OCI-LY1 (cell line): ENCODE measurements at regions not wholly inside any gene's neighbourhood (a gene's known extent, or its start where the extent isn't known, plus 50 kb on each side); places are given as distances from the start of the nearest gene placed in this dataset.

Experiments used
- H2AFZ ChIP-seq: fragments of 200-600 bp; sonication (generic), shearing (Covaris generic); 2 replicates; pipeline ENCODE4 v1.6.0; 2014; ENCODE audit warnings: antibody characterized with exemption, mild to moderate bottlenecking, low read length
- H3F3A ChIP-seq: fragments of 200-600 bp; sonication (generic), shearing (Covaris generic); 2 replicates; pipeline ENCODE4 v1.6.0; 2014; ENCODE audit warnings: mild to moderate bottlenecking, antibody characterized with exemption, low read length, moderate library complexity; ENCODE audit not compliant: insufficient read depth
- H3K27ac ChIP-seq: fragments of 200-600 bp; sonication (generic); 2 replicates; pipeline ENCODE4 v1.5.1; 2014; ENCODE audit warnings: low read length, mixed run types, mild to moderate bottlenecking, low read depth; ENCODE audit not compliant: poor library complexity, severe bottlenecking
- H3K27me3 ChIP-seq: fragments of 200-600 bp; sonication (generic); 2 replicates; pipeline ENCODE4 v1.6.0; 2014; ENCODE audit warnings: antibody characterized with exemption, mild to moderate bottlenecking, low read length, moderate library complexity; ENCODE audit not compliant: insufficient read depth
- H3K36me3 ChIP-seq: fragments of 200-600 bp; sonication (generic); 2 replicates; pipeline ENCODE4 v1.6.1; 2014; ENCODE audit warnings: mild to moderate bottlenecking, antibody characterized with exemption, low read length, moderate library complexity, mixed read lengths; ENCODE audit not compliant: insufficient read depth
- H3K4me1 ChIP-seq: fragments of 200-600 bp; sonication (generic); 2 replicates; pipeline ENCODE4 v1.5.1; 2014; ENCODE audit warnings: mild to moderate bottlenecking, low read length, moderate library complexity; ENCODE audit not compliant: insufficient read depth, severe bottlenecking
- H3K4me2 ChIP-seq: fragments of 200-600 bp; sonication (generic), shearing (Covaris generic); 2 replicates; pipeline ENCODE4 v1.6.1; 2014; ENCODE audit warnings: low read length
- H3K4me3 ChIP-seq: fragments of 200-600 bp; sonication (generic); 2 replicates; pipeline ENCODE4 v1.5.1; 2014; ENCODE audit warnings: low read length, low read depth, mild to moderate bottlenecking, mixed read lengths; ENCODE audit not compliant: poor library complexity, severe bottlenecking
- H3K79me2 ChIP-seq: fragments of 200-600 bp; shearing (Covaris generic); 2 replicates; pipeline ENCODE4 v1.6.1; 2016; ENCODE audit warnings: mixed run types, low read length, mixed read lengths; ENCODE audit not compliant: insufficient read depth
- H3K9ac ChIP-seq: fragments of 200-600 bp; sonication (generic), shearing (Covaris generic); 2 replicates; pipeline ENCODE4 v1.6.1; 2014; ENCODE audit warnings: mild to moderate bottlenecking, low read length, mixed read lengths
- H3K9me2 ChIP-seq: fragments of 200-600 bp; sonication (generic), shearing (Covaris generic); 2 replicates; pipeline ENCODE4 v1.6.1; 2014; ENCODE audit warnings: low read depth, mild to moderate bottlenecking, low read length, mixed read lengths
- H3K9me3 ChIP-seq: fragments of 200-600 bp; shearing (Covaris generic); 2 replicates; pipeline ENCODE4 v1.6.1; 2014; ENCODE audit warnings: low read length, mixed read lengths
- H4K20me1 ChIP-seq: fragments of 200-600 bp; sonication (generic), shearing (Covaris generic); 2 replicates; pipeline ENCODE4 v1.6.0; 2016; ENCODE audit warnings: mild to moderate bottlenecking, low read length; ENCODE audit not compliant: insufficient read depth
- EZH2 ChIP-seq: fragments of 200-600 bp; sonication (generic), shearing (Covaris generic); IDR thresholded peaks from 2 replicates; pipeline ENCODE4 v1.8.0; 2017; ENCODE audit warnings: borderline replicate concordance, mixed run types, mild to moderate bottlenecking, antibody characterized with exemption, low read length, moderate library complexity, mixed read lengths
- TF ChIP-seq, protein P1 (sequence below): fragments of 200-600 bp; sonication (generic), shearing (Covaris generic); IDR thresholded peaks from 2 replicates; pipeline ENCODE4 v1.5.1; 2017; ENCODE audit warnings: mild to moderate bottlenecking, antibody characterized with exemption, low read length, moderate library complexity, mixed read lengths

DNA sequence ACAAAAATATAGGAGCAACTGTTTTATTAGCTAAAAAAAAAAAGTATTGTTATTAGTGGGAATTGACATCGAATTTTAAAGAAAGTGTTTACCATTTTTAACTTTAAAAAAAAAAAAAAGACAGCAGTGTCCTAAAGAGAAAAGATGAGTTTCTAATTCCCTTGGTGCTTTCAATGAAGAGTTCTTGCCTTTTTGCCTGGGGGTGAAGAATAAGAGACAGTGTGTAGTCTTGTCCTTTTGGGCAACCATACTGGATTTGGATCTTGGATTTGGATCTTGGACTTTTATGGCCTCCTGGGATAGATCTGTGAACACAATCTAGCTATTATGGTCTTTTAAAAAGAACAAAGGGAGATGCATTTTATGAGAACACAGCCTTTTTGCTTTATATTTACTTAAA, 60.2 kb upstream of the GLS start:
- no peak for TF ChIP-seq EZH2
- TF ChIP-seq, protein P1, sequence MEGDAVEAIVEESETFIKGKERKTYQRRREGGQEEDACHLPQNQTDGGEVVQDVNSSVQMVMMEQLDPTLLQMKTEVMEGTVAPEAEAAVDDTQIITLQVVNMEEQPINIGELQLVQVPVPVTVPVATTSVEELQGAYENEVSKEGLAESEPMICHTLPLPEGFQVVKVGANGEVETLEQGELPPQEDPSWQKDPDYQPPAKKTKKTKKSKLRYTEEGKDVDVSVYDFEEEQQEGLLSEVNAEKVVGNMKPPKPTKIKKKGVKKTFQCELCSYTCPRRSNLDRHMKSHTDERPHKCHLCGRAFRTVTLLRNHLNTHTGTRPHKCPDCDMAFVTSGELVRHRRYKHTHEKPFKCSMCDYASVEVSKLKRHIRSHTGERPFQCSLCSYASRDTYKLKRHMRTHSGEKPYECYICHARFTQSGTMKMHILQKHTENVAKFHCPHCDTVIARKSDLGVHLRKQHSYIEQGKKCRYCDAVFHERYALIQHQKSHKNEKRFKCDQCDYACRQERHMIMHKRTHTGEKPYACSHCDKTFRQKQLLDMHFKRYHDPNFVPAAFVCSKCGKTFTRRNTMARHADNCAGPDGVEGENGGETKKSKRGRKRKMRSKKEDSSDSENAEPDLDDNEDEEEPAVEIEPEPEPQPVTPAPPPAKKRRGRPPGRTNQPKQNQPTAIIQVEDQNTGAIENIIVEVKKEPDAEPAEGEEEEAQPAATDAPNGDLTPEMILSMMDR: no peak
- no peaks in the 10 kb centered on the region for H3K79me2 ChIP-seq
- H3K9ac ChIP-seq: no peak overlapping the region
- no peaks in the 10 kb centered on the region for H3F3A ChIP-seq
- H3K9me3 ChIP-seq: no peaks in the 10 kb centered on the region
- no peak overlapping the region for H3K4me2 ChIP-seq
- no peaks in the 10 kb centered on the region for H3K27me3 ChIP-seq
- no peak overlapping the region for H3K4me3 ChIP-seq
- H3K27ac ChIP-seq: no peak overlapping the region
- H3K36me3 ChIP-seq: no peaks in the 10 kb centered on the region
- H3K9me2 ChIP-seq: no peaks in the 10 kb centered on the region
- H3K4me1 ChIP-seq: no peaks in the 10 kb centered on the region
- H4K20me1 ChIP-seq: no peaks in the 10 kb centered on the region
- H2AFZ ChIP-seq: no peak overlapping the region

DNA sequence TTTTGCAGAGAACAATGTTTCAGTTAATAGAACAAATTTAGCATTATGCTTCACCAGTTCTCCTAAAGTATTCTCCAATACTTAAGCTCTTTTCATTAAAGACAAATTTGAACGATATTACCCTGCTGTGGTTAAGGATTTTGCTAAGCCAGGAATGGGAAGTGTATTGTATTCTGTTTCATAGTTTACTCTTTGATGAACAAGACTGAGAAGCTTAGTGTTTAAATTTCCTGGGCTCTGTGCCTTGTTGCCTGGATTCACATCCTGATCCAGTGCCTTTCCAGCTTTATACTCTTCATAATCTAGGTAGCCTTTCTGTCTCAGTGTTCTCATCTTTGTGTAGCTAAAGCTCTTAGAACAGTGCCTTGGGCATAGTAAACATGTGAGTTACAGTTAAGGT, 58.6 kb upstream of the GLS start:
- Histone ChIP-seq H3K27me3 (no peaks in the 10 kb centered on the region), H3K36me3 (no peaks in the 10 kb centered on the region), H3F3A (no peaks in the 10 kb centered on the region), H3K4me2 (no peak overlapping the region), H3K9me3 (no peaks in the 10 kb centered on the region), H3K4me1 (no peaks in the 10 kb centered on the region), H3K79me2 (no peaks in the 10 kb centered on the region), H3K4me3 (no peak overlapping the region), H3K27ac (no peak overlapping the region), H4K20me1 (no peaks in the 10 kb centered on the region), H3K9ac (no peak overlapping the region), H3K9me2 (no peaks in the 10 kb centered on the region), H2AFZ (no peak overlapping the region)
- TF ChIP-seq EZH2: no peak
- TF ChIP-seq, protein P1: no peak

DNA sequence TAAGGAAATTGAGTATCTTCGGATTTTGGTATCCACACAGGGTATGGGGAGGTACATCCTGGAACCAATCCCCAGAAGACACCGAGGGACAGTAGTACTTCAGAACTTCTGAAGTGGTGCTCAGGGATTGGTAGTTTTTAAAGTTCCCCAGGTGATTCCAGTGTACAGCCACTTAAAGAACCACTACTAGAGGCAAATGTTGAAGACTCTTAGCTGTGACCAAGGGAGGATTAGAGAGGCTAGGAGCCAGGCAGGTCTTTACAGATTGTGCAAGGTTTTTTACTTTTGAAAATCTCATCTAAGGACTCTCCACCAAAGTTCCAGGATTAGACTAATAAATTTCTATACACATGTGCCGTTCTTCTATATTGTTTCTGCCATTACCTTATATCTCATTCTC, 52.9 kb upstream of the GLS start:
- no peak overlapping the region for H3K4me2 ChIP-seq
- no peaks in the 10 kb centered on the region for H3K9me2 ChIP-seq
- H3K27ac ChIP-seq: no peak overlapping the region
- no peaks in the 10 kb centered on the region for H3K79me2 ChIP-seq
- H3K4me1 ChIP-seq: no peaks in the 10 kb centered on the region
- no peaks in the 10 kb centered on the region for H3K36me3 ChIP-seq
- no peaks in the 10 kb centered on the region for H3K9me3 ChIP-seq
- H2AFZ ChIP-seq: no peak overlapping the region
- H4K20me1 ChIP-seq: no peaks in the 10 kb centered on the region
- no peak for TF ChIP-seq EZH2
- TF ChIP-seq, protein P1: no peak
- no peaks in the 10 kb centered on the region for H3K27me3 ChIP-seq
- no peaks in the 10 kb centered on the region for H3F3A ChIP-seq
- H3K9ac ChIP-seq: no peak overlapping the region
- H3K4me3 ChIP-seq: no peak overlapping the region
